ENCODE measurements at regions not wholly inside any gene's neighbourhood (a gene's known extent, or its start where the extent isn't known, plus 50 kb on each side); places are given as distances from the start of the nearest gene placed in this dataset.

- no peak for TF ChIP-seq YY1 (IDR thresholded peaks at IDR 0.05; ENCODE audit: low read depth)
- no peak for TF ChIP-seq FOXM1 (IDR thresholded peaks at IDR 0.05; ENCODE audit: borderline replicate concordance, low read depth)
- no peak for TF ChIP-seq RAD21 (IDR thresholded peaks at IDR 0.05; ENCODE audit: low read depth)
- TF ChIP-seq EP300 (IDR thresholded peaks at IDR 0.05; ENCODE audit: borderline replicate concordance): no peak
- no peak for TF ChIP-seq CEBPB (IDR thresholded peaks at IDR 0.05)
- no peak for TF ChIP-seq MAX (IDR thresholded peaks at IDR 0.05)
- no peak for TF ChIP-seq TAF1 (IDR thresholded peaks at IDR 0.05; ENCODE audit: low read depth)
- no peak for TF ChIP-seq CREB1 (IDR thresholded peaks at IDR 0.05; ENCODE audit: low read depth)
These were observed 969.1 kb upstream of the NOVA1 start for GRCh38 chr14:27566843-27567382.
